AG09319 (cell line): ENCODE measurements at regions not wholly inside any gene's neighbourhood (a gene's known extent, or its start where the extent isn't known, plus 50 kb on each side); places are given as distances from the start of the nearest gene placed in this dataset.

Source experiments
- DNase-seq: peaks from one replicate; pipeline ENCODE4 v3.0.0-alpha.2; 2010; ENCODE audit warnings: low read depth; ENCODE audit errors: extremely low read depth
- TF ChIP-seq, protein P1 (sequence below): IDR thresholded peaks from 2 replicates; pipeline ENCODE4 v1.5.1; 2011; ENCODE audit warnings: low read depth, mild to moderate bottlenecking, inconsistent platforms, low read length, moderate library complexity

GRCh38 chr15:70264738-70265465 is 167.2 kb upstream of the TLE3 start:
- DNase-seq = no peak
- TF ChIP-seq, protein P1, sequence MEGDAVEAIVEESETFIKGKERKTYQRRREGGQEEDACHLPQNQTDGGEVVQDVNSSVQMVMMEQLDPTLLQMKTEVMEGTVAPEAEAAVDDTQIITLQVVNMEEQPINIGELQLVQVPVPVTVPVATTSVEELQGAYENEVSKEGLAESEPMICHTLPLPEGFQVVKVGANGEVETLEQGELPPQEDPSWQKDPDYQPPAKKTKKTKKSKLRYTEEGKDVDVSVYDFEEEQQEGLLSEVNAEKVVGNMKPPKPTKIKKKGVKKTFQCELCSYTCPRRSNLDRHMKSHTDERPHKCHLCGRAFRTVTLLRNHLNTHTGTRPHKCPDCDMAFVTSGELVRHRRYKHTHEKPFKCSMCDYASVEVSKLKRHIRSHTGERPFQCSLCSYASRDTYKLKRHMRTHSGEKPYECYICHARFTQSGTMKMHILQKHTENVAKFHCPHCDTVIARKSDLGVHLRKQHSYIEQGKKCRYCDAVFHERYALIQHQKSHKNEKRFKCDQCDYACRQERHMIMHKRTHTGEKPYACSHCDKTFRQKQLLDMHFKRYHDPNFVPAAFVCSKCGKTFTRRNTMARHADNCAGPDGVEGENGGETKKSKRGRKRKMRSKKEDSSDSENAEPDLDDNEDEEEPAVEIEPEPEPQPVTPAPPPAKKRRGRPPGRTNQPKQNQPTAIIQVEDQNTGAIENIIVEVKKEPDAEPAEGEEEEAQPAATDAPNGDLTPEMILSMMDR = no peak

DNA sequence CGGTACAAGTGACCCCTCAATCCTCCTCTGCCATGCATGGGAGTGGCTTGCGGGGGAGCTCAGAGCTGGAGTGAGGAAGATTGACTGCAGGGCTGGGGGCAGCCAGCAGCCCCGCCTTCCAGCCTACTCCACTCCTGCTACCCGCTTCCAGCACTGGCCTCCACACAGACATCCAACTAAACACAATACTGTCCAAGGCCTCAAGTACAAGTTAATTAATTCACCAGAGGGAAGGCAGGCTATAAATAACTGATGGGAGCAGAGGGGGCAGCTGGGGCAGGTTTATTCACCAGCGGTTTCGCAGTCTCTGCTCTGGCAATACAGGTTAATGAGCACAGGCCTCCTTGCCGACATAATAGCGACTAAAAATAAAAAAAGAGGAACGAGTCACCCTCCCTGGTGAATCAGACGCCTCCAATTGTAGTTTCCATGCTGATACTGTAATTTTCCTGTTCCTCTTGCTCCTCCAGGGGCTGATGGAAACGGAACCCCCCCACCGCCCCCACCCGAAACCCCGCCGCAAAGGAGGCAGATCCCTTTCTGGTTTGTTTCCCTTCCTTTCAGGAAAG is 166.4 kb upstream of the TLE3 start:
- DNase-seq = no peak
- TF ChIP-seq, protein P1 = no peak

DNA sequence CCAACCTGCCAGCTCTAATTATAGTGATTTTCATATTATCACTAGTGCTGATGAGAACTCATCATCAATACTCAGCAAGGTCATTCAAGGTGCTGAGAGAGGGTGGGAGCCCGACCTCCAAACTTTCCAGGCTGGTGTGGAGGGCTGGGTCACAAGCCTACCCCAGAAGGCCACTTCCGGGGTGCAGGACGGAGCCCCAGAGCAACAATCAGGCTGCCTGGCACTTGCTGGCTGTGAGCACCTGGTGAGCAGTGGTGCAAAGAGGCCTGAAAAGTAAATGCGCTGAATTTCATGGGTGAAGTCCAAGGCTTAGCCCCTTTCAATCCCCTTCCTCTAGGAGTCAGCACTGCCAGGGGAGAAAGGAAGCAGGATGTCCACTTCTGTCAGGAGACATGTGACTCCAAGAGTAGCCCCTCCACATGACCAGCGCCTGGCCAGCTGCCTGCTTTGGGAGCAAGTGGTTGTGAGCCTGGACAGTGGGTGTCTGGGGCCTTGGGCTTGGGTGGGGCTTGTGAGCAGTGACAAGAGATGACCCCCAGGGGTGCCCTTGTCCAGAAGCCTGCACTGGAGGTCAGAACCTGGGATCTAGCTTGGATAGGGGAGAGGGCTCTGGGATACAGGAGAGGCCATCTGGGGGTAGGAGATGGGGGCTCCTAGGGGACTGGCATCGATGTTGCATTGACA is 165.0 kb upstream of the TLE3 start:
- no peak for DNase-seq
- TF ChIP-seq, protein P1 = no peak

- DNase-seq = no peak
- TF ChIP-seq, protein P1 = no peak
These were observed 164.5 kb upstream of the TLE3 start for GRCh38 chr15:70262171-70262570.

DNA sequence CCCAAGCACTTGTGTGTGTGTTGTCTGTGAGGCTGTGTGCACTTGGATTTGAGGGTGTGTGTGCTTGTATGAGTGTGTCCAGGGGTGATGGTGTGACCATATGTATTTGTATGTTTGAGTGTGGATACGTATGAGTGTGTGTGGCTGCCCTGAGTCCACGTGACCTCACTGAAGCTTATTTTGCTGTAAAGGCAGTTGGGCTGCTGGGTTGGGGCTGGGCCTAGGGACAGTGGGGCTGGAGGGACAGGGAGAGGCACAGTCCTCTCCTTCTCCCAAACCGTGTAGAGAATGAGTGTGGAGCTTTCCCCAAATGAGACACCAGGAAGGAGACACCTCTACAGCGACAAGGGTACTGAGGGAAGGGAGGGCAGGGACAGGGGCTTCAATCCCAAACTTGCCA is 163.4 kb upstream of the TLE3 start:
- TF ChIP-seq, protein P1 = no peak
- DNase-seq = no peak

- no peak for DNase-seq
- TF ChIP-seq, protein P1 = no peak
These were observed 162.9 kb upstream of the TLE3 start for GRCh38 chr15:70260580-70260979.
